ENCODE measurements at regions not wholly inside any gene's neighbourhood (a gene's known extent, or its start where the extent isn't known, plus 50 kb on each side); places are given as distances from the start of the nearest gene placed in this dataset.

- 49% methylated on average over 2 of the region's 2 CpGs for WGBS
- DNase-seq (ENCODE audit: extremely low spot score) = no peak
These were observed 96.2 kb upstream of the BMP4 start for GRCh38 chr14:54052696-54053385.

GRCh38 chr14:54053386-54053745 lies 96.7 kb upstream of the BMP4 start:
- no peak for DNase-seq (ENCODE audit: extremely low spot score)
- WGBS = 39% methylated on average over 2 of the region's 2 CpGs
- Histone ChIP-seq H3K27ac (ENCODE audit: low read depth) (no peak overlapping the region), H3K36me3 (ENCODE audit: insufficient read depth) (no peaks in the 10 kb centered on the region), H3K4me1 (ENCODE audit: insufficient read depth) (no peaks in the 10 kb centered on the region), H3K4me3 (ENCODE audit: low read depth, low read length) (no peak overlapping the region)

More at GRCh38 chr14:54052696-54053385, 96.2 kb upstream of the BMP4 start:
- no peaks in the 10 kb centered on the region for H3K36me3 ChIP-seq (ENCODE audit: insufficient read depth)
- H3K4me1 ChIP-seq (ENCODE audit: insufficient read depth) = no peaks in the 10 kb centered on the region
- H3K4me3 ChIP-seq (ENCODE audit: low read depth, low read length) = no peak overlapping the region
- no peak overlapping the region for H3K27ac ChIP-seq (ENCODE audit: low read depth)

- H3K4me1 ChIP-seq (ENCODE audit: insufficient read depth) = no peaks in the 10 kb centered on the region
- H3K4me3 ChIP-seq (ENCODE audit: low read depth, low read length) = no peak overlapping the region
- no peak for DNase-seq (ENCODE audit: extremely low spot score)
- H3K27ac ChIP-seq (ENCODE audit: low read depth) = no peak overlapping the region
- WGBS = 98% methylated on average over 2 of the region's 2 CpGs
- no peaks in the 10 kb centered on the region for H3K36me3 ChIP-seq (ENCODE audit: insufficient read depth)
These were observed 101.9 kb upstream of the BMP4 start for GRCh38 chr14:54058505-54058904.

- DNase-seq (ENCODE audit: extremely low spot score) = no peak
- WGBS = 96% methylated on average over 3 of the region's 3 CpGs
- H3K4me1 ChIP-seq (ENCODE audit: insufficient read depth) = no peaks in the 10 kb centered on the region
- no peaks in the 10 kb centered on the region for H3K36me3 ChIP-seq (ENCODE audit: insufficient read depth)
- H3K4me3 ChIP-seq (ENCODE audit: low read depth, low read length) = no peak overlapping the region
- no peak overlapping the region for H3K27ac ChIP-seq (ENCODE audit: low read depth)
These were observed 127.1 kb upstream of the BMP4 start for GRCh38 chr14:54083549-54084239.

GRCh38 chr14:54085232-54085761 lies 128.7 kb upstream of the BMP4 start:
- H3K27ac ChIP-seq (ENCODE audit: low read depth) = no peak overlapping the region
- peak; percentile 15 for DNase-seq (ENCODE audit: extremely low spot score)

GRCh38 chr14:54085841-54086240 lies 129.2 kb upstream of the BMP4 start:
- Histone ChIP-seq H3K36me3 (ENCODE audit: insufficient read depth) (no peaks in the 10 kb centered on the region), H3K27ac (ENCODE audit: low read depth) (peak overlapping the region; percentile 10), H3K4me3 (ENCODE audit: low read depth, low read length) (no peak overlapping the region), H3K4me1 (ENCODE audit: insufficient read depth) (no peaks in the 10 kb centered on the region)
- WGBS = 57% methylated on average over 4 of the region's 4 CpGs
- DNase-seq (ENCODE audit: extremely low spot score) = no peak

More at GRCh38 chr14:54085232-54085761, 128.7 kb upstream of the BMP4 start:
- Histone ChIP-seq H3K36me3 (ENCODE audit: insufficient read depth) (no peaks in the 10 kb centered on the region), H3K4me1 (ENCODE audit: insufficient read depth) (no peaks in the 10 kb centered on the region), H3K4me3 (ENCODE audit: low read depth, low read length) (no peak overlapping the region)

GRCh38 chr14:54086767-54087166 lies 130.1 kb upstream of the BMP4 start:
- no peak overlapping the region for H3K27ac ChIP-seq (ENCODE audit: low read depth)
- WGBS = 56% methylated on average over 7 of the region's 7 CpGs
- H3K4me1 ChIP-seq (ENCODE audit: insufficient read depth) = no peaks in the 10 kb centered on the region
- no peak overlapping the region for H3K4me3 ChIP-seq (ENCODE audit: low read depth, low read length)
- H3K36me3 ChIP-seq (ENCODE audit: insufficient read depth) = no peaks in the 10 kb centered on the region
- DNase-seq (ENCODE audit: extremely low spot score) = peak; percentile 40

- Histone ChIP-seq H3K4me1 (ENCODE audit: insufficient read depth) (no peaks in the 10 kb centered on the region), H3K4me3 (ENCODE audit: low read depth, low read length) (no peak overlapping the region), H3K27ac (ENCODE audit: low read depth) (peak overlapping the region; percentile 10), H3K36me3 (ENCODE audit: insufficient read depth) (no peaks in the 10 kb centered on the region)
- WGBS = 44% methylated on average over 4 of the region's 4 CpGs
- peak; percentile 5 for DNase-seq (ENCODE audit: extremely low spot score)
These were observed 130.8 kb upstream of the BMP4 start for GRCh38 chr14:54087376-54087775.

- DNase-seq (ENCODE audit: extremely low spot score) = no peak
- no peak overlapping the region for H3K4me3 ChIP-seq (ENCODE audit: low read depth, low read length)
- no peaks in the 10 kb centered on the region for H3K4me1 ChIP-seq (ENCODE audit: insufficient read depth)
- WGBS = 75% methylated on average over 3 of the region's 3 CpGs
- H3K36me3 ChIP-seq (ENCODE audit: insufficient read depth) = no peaks in the 10 kb centered on the region
- no peak overlapping the region for H3K27ac ChIP-seq (ENCODE audit: low read depth)
These were observed 131.6 kb upstream of the BMP4 start for GRCh38 chr14:54088271-54088670.

- DNase-seq (ENCODE audit: extremely low spot score) = no peak
- H3K27ac ChIP-seq (ENCODE audit: low read depth) = no peak overlapping the region
- H3K4me1 ChIP-seq (ENCODE audit: insufficient read depth) = no peaks in the 10 kb centered on the region
- H3K4me3 ChIP-seq (ENCODE audit: low read depth, low read length) = no peak overlapping the region
- H3K36me3 ChIP-seq (ENCODE audit: insufficient read depth) = no peaks in the 10 kb centered on the region
- WGBS = 96% methylated on average over 1 of the region's 1 CpG
These were observed 133.6 kb upstream of the BMP4 start for GRCh38 chr14:54090274-54090673.

GRCh38 chr14:54094765-54095164 lies 138.1 kb upstream of the BMP4 start:
- no peak overlapping the region for H3K27ac ChIP-seq (ENCODE audit: low read depth)
- H3K36me3 ChIP-seq (ENCODE audit: insufficient read depth) = no peaks in the 10 kb centered on the region
- DNase-seq (ENCODE audit: extremely low spot score) = no peak
- no peaks in the 10 kb centered on the region for H3K4me1 ChIP-seq (ENCODE audit: insufficient read depth)
- no peak overlapping the region for H3K4me3 ChIP-seq (ENCODE audit: low read depth, low read length)

- no peaks in the 10 kb centered on the region for H3K36me3 ChIP-seq (ENCODE audit: insufficient read depth)
- H3K27ac ChIP-seq (ENCODE audit: low read depth) = no peak overlapping the region
- DNase-seq (ENCODE audit: extremely low spot score) = no peak
- WGBS = 87% methylated on average over 2 of the region's 2 CpGs
- H3K4me1 ChIP-seq (ENCODE audit: insufficient read depth) = no peaks in the 10 kb centered on the region
- no peak overlapping the region for H3K4me3 ChIP-seq (ENCODE audit: low read depth, low read length)
These were observed 141.9 kb upstream of the BMP4 start for GRCh38 chr14:54098536-54098935.

GRCh38 chr14:54102051-54102456 lies 145.4 kb upstream of the BMP4 start:
- Histone ChIP-seq H3K4me1 (ENCODE audit: insufficient read depth) (no peaks in the 10 kb centered on the region), H3K36me3 (ENCODE audit: insufficient read depth) (no peaks in the 10 kb centered on the region), H3K27ac (ENCODE audit: low read depth) (no peak overlapping the region), H3K4me3 (ENCODE audit: low read depth, low read length) (no peak overlapping the region)
- no peak for DNase-seq (ENCODE audit: extremely low spot score)
- 57% methylated on average over 4 of the region's 4 CpGs for WGBS

GRCh38 chr14:54102530-54102929 lies 145.9 kb upstream of the BMP4 start:
- no peak overlapping the region for H3K4me3 ChIP-seq (ENCODE audit: low read depth, low read length)
- no peak overlapping the region for H3K27ac ChIP-seq (ENCODE audit: low read depth)
- H3K36me3 ChIP-seq (ENCODE audit: insufficient read depth) = no peaks in the 10 kb centered on the region
- no peaks in the 10 kb centered on the region for H3K4me1 ChIP-seq (ENCODE audit: insufficient read depth)
- no peak for DNase-seq (ENCODE audit: extremely low spot score)
